GM12892 (cell line): ENCODE measurements at regions not wholly inside any gene's neighbourhood (a gene's known extent, or its start where the extent isn't known, plus 50 kb on each side); places are given as distances from the start of the nearest gene placed in this dataset.

Source experiments
- POLR2AphosphoS5 ChIP-seq: IDR thresholded peaks from 2 replicates; pipeline ENCODE4 v1.6.1; 2011; ENCODE audit warnings: low read depth, low read length, control low read depth
- TAF1 ChIP-seq: IDR thresholded peaks from 2 replicates; pipeline ENCODE4 v1.6.1; 2011; ENCODE audit warnings: low read depth, mild to moderate bottlenecking, control low read depth, low read length, borderline replicate concordance

GRCh38 chr1:164967300-164967699 lies 389.2 kb downstream of the LMX1A start:
- TF ChIP-seq TAF1: no peak
- TF ChIP-seq POLR2AphosphoS5: no peak
